SK-N-SH treated with all-trans-retinoic acid at 6 μM for 48 hours (cell line): ENCODE measurements at regions not wholly inside any gene's neighbourhood (a gene's known extent, or its start where the extent isn't known, plus 50 kb on each side); places are given as distances from the start of the nearest gene placed in this dataset.
A peak's percentile ranks its signal among the peaks of the same experiment; 100 is the strongest.

Experiments
- ATAC-seq: fragments of 200-7000 bp; cut with Tn5 transposase; 3 replicates; pipeline ENCODE4 v1.9.1; 2020; ENCODE audit warnings: mild to moderate bottlenecking, moderate library complexity
- ARNTL ChIP-seq: fragments of 450-650 bp; formaldehyde crosslinking; IDR thresholded peaks from 2 replicates; pipeline ENCODE4 v1.5.0; 2020; ENCODE audit warnings: low read depth, mild to moderate bottlenecking, moderate library complexity, borderline replicate concordance
- BACH2 ChIP-seq: fragments of 250-450 bp; sonication (Bioruptor Pico); IDR thresholded peaks from 2 replicates; pipeline ENCODE4 v1.9.0; 2021; ENCODE audit warnings: mild to moderate bottlenecking, borderline replicate concordance
- CREB5 ChIP-seq: fragments of 250-450 bp; sonication (Bioruptor Pico); IDR thresholded peaks from 2 replicates; pipeline ENCODE4 v1.5.1; 2020; ENCODE audit warnings: low read depth, mild to moderate bottlenecking, moderate library complexity
- CSDC2 ChIP-seq: fragments of 250-450 bp; sonication (Bioruptor Pico); IDR thresholded peaks from 2 replicates; pipeline ENCODE4 v1.5.0; 2020; ENCODE audit warnings: mild to moderate bottlenecking, moderate library complexity
- CSRNP3 ChIP-seq: fragments of 250-450 bp; sonication (Bioruptor Pico); IDR thresholded peaks from 2 replicates; pipeline ENCODE4 v1.5.1; 2021; ENCODE audit warnings: mild to moderate bottlenecking, moderate library complexity
- ESRRG ChIP-seq: fragments of 250-450 bp; sonication (Bioruptor Pico); IDR thresholded peaks from 2 replicates; pipeline ENCODE4 v1.6.1; 2021; ENCODE audit warnings: mild to moderate bottlenecking
- GLIS3 ChIP-seq: fragments of 250-450 bp; sonication (Bioruptor Pico); IDR thresholded peaks from 2 replicates; pipeline ENCODE4 v1.5.0; 2020; ENCODE audit warnings: mild to moderate bottlenecking, moderate library complexity
- ISL1 ChIP-seq: fragments of 250-450 bp; sonication (Bioruptor Pico); IDR thresholded peaks from 2 replicates; pipeline ENCODE4 v2.1.2; 2022; ENCODE audit warnings: mild to moderate bottlenecking, moderate library complexity
- OSR1 ChIP-seq: fragments of 250-450 bp; sonication (Bioruptor Pico); IDR thresholded peaks from 2 replicates; pipeline ENCODE4 v1.8.0; 2022; ENCODE audit warnings: moderate library complexity, mild to moderate bottlenecking, inconsistent platforms
- PATZ1 ChIP-seq: fragments of 250-450 bp; sonication (Bioruptor Pico); IDR thresholded peaks from 2 replicates; pipeline ENCODE4 v1.8.0; 2020; ENCODE audit warnings: mild to moderate bottlenecking, moderate library complexity, borderline replicate concordance
- POU6F1 ChIP-seq: fragments of 250-450 bp; sonication (Bioruptor Pico); IDR thresholded peaks from 2 replicates; pipeline ENCODE4 v1.8.0; 2021; ENCODE audit warnings: low read depth, mild to moderate bottlenecking, moderate library complexity, borderline replicate concordance
- PPARA ChIP-seq: fragments of 250-450 bp; sonication (Bioruptor Pico); IDR thresholded peaks from 2 replicates; pipeline ENCODE4 v1.5.0; 2020; ENCODE audit warnings: mild to moderate bottlenecking, borderline replicate concordance
- RARB ChIP-seq: fragments of 250-450 bp; sonication (Bioruptor Pico); IDR thresholded peaks from 2 replicates; pipeline ENCODE4 v1.8.0; 2021; ENCODE audit warnings: mild to moderate bottlenecking, moderate library complexity
- SNAI2 ChIP-seq: fragments of 250-450 bp; sonication (Bioruptor Pico); IDR thresholded peaks from 2 replicates; pipeline ENCODE4 v1.5.0; 2020; ENCODE audit warnings: mild to moderate bottlenecking, moderate library complexity
- TCF4 ChIP-seq: fragments of 250-450 bp; sonication (Bioruptor Pico); IDR thresholded peaks from 2 replicates; pipeline ENCODE4 v1.8.0; 2021; ENCODE audit warnings: mild to moderate bottlenecking, moderate library complexity, borderline replicate concordance
- TOX ChIP-seq: fragments of 250-450 bp; sonication (Bioruptor Pico); IDR thresholded peaks from 2 replicates; pipeline ENCODE4 v1.8.0; 2021; ENCODE audit warnings: mild to moderate bottlenecking, moderate library complexity, borderline replicate concordance
- TSHZ2 ChIP-seq: fragments of 250-450 bp; sonication (Bioruptor Pico); IDR thresholded peaks from 2 replicates; pipeline ENCODE4 v1.5.0; 2020; ENCODE audit warnings: mild to moderate bottlenecking, moderate library complexity
- ZC3H10 ChIP-seq: fragments of 250-450 bp; sonication (Bioruptor Pico); IDR thresholded peaks from 2 replicates; pipeline ENCODE4 v1.5.1; 2021; ENCODE audit warnings: mild to moderate bottlenecking, moderate library complexity
- ZFP3 ChIP-seq: fragments of 250-450 bp; sonication (Bioruptor Pico); IDR thresholded peaks from 2 replicates; pipeline ENCODE4 v1.5.0; 2020; ENCODE audit warnings: mild to moderate bottlenecking, moderate library complexity
- ZFP30 ChIP-seq: fragments of 450-650 bp; formaldehyde crosslinking; IDR thresholded peaks from 2 replicates; pipeline ENCODE4 v1.5.0; 2022; ENCODE audit warnings: mild to moderate bottlenecking, moderate library complexity
- ZNF565 ChIP-seq: fragments of 450-650 bp; formaldehyde crosslinking; conservative IDR thresholded peaks from 2 replicates; pipeline ENCODE4 v1.5.0; 2020; ENCODE audit warnings: low read depth, mild to moderate bottlenecking, moderate library complexity
- ZNF70 ChIP-seq: fragments of 450-650 bp; formaldehyde crosslinking; IDR thresholded peaks from 2 replicates; pipeline ENCODE4 v1.5.0; 2020; ENCODE audit warnings: mild to moderate bottlenecking, moderate library complexity
- ZNF8 ChIP-seq: fragments of 450-650 bp; formaldehyde crosslinking; IDR thresholded peaks from 2 replicates; pipeline ENCODE4 v1.5.0; 2020; ENCODE audit warnings: mild to moderate bottlenecking, moderate library complexity

GRCh38 chr5:60330236-60330635 lies 369.7 kb downstream of the DEPDC1B start:
- ATAC-seq = no peak
- no peak for TF ChIP-seq ZC3H10 (CRISPR knock-in tag)
- TF ChIP-seq ZNF8 (CRISPR knock-in tag) = no peak
- TF ChIP-seq ZFP30 (CRISPR knock-in tag) = no peak
- no peak for TF ChIP-seq GLIS3
- TF ChIP-seq BACH2 = no peak
- TF ChIP-seq SNAI2 (CRISPR knock-in tag) = no peak
- no peak for TF ChIP-seq TSHZ2 (CRISPR knock-in tag)
- TF ChIP-seq POU6F1 = no peak
- no peak for TF ChIP-seq PPARA (CRISPR knock-in tag)
- no peak for TF ChIP-seq ZNF565
- TF ChIP-seq TOX (CRISPR knock-in tag) = no peak
- no peak for TF ChIP-seq RARB
- no peak for TF ChIP-seq PATZ1 (CRISPR knock-in tag)
- no peak for TF ChIP-seq ARNTL (CRISPR knock-in tag)
- no peak for TF ChIP-seq ZFP3 (CRISPR knock-in tag)
- TF ChIP-seq ZNF70 (CRISPR knock-in tag) = no peak

GRCh38 chr5:60325870-60326269 lies 374.1 kb downstream of the DEPDC1B start:
- TF ChIP-seq ARNTL (CRISPR knock-in tag) (no peak), TCF4 (no peak), ZNF8 (CRISPR knock-in tag) (peak; percentile 82), ZFP3 (CRISPR knock-in tag) (no peak)
- no peak for ATAC-seq

- no peak for ATAC-seq
- TF ChIP-seq CSDC2 = no peak
- TF ChIP-seq PATZ1 (CRISPR knock-in tag) = no peak
- no peak for TF ChIP-seq CSRNP3 (CRISPR knock-in tag)
- TF ChIP-seq OSR1 (CRISPR knock-in tag) = no peak
- TF ChIP-seq ZC3H10 (CRISPR knock-in tag) = no peak
- no peak for TF ChIP-seq RARB
- TF ChIP-seq ZFP30 (CRISPR knock-in tag) = no peak
- TF ChIP-seq ISL1 = no peak
- TF ChIP-seq ZNF565 = no peak
These were observed 376.4 kb downstream of the DEPDC1B start for GRCh38 chr5:60323596-60323995.

GRCh38 chr5:60312098-60312497 lies 387.9 kb downstream of the DEPDC1B start:
- TF ChIP-seq ARNTL (CRISPR knock-in tag) (no peak), ZNF70 (CRISPR knock-in tag) (no peak), ZNF8 (CRISPR knock-in tag) (no peak), PPARA (CRISPR knock-in tag) (no peak), CSDC2 (no peak), ESRRG (CRISPR knock-in tag) (no peak), GLIS3 (no peak), PATZ1 (CRISPR knock-in tag) (no peak), ZFP30 (CRISPR knock-in tag) (no peak), SNAI2 (CRISPR knock-in tag) (no peak), CREB5 (CRISPR knock-in tag) (no peak), ISL1 (no peak), BACH2 (no peak), ZFP3 (CRISPR knock-in tag) (no peak), ZNF565 (no peak), RARB (no peak)
- no peak for ATAC-seq
